ENCODE measurements at regions not wholly inside any gene's neighbourhood (a gene's known extent, or its start where the extent isn't known, plus 50 kb on each side); places are given as distances from the start of the nearest gene placed in this dataset.

DNA sequence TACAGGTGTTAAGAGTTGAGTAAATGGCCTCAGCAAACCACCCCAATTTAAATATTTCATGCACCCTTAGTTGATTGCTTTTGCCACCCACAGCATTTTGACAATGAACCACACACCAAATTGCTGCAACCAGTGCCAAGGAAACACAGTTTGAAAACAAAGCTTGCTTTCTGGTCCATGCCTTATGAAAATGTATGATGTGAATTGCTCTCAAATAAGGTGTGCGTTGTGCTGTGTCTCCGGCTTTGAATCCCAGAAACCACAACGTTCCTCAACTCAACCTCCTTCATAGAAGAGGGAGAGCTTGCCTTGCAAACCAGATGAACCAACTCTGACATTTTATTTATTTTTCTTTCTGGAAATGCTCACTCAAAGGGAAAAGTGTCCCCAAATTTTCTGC, 762.7 kb downstream of the TLE1 start (continued):
- TF ChIP-seq SP4 (IDR thresholded peaks at IDR 0.05; ENCODE audit: low read length) (no peak), EP300 (IDR thresholded peaks at IDR 0.05; ENCODE audit: borderline replicate concordance in 1 of 2, low read depth in 2 of 2, low read length in 2 of 2) (no peak), CEBPB (IDR thresholded peaks at IDR 0.05; ENCODE audit: low read depth, low read length) (no peak), CHD1 (IDR thresholded peaks at IDR 0.05; ENCODE audit: low read depth, low read length) (no peak)
